ENCODE measurements at regions not wholly inside any gene's neighbourhood (a gene's known extent, or its start where the extent isn't known, plus 50 kb on each side); places are given as distances from the start of the nearest gene placed in this dataset.

DNA sequence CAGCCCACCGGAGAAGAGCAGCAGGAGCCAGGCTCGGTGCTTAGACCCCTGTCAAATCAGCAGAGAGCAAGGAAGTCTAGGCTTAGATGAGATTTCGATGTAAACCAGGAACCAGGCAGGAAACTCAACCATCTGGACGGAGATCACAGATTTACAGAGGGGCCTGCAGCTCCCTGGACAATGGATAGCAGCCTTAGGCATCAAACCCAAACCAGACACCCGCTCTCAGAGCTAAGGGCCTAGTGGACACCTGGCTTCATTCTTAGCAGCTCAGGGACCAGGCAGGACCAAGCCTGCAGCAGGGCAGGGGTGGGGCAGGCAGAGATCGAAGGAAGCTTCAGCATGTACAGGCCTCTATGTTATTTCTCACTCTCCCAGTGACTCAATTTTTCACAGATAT, 127.8 kb upstream of the FMN2 start:
- Histone ChIP-seq H4K12ac (ENCODE audit: low read depth, low read length) (no peak overlapping the region), H3K27ac (ENCODE audit: low read depth, low read length) (no peak overlapping the region), H3K4me1 (ENCODE audit: control insufficient read depth in 1 of 2, insufficient read depth in 2 of 2, low read length in 2 of 2) (no peaks in the 10 kb centered on the region), H2BK5ac (ENCODE audit: low read depth, low read length, poor library complexity) (no peak overlapping the region), H2BK120ac (ENCODE audit: insufficient read depth, low read length, poor library complexity) (no peak overlapping the region), H3K4ac (ENCODE audit: low read depth, low read length) (no peak overlapping the region), H2AFZ (ENCODE audit: insufficient read depth, low read length, poor library complexity) (no peak overlapping the region), H2BK12ac (ENCODE audit: low read length) (no peak overlapping the region), H4K91ac (ENCODE audit: low read depth, low read length) (no peak overlapping the region), H3K18ac (ENCODE audit: low read length) (no peak overlapping the region), H3K79me2 (ENCODE audit: control insufficient read depth, insufficient read depth, low read length, poor library complexity) (no peaks in the 10 kb centered on the region), H3K9me3 (ENCODE audit: insufficient read depth, low read depth, low read length) (no peaks in the 10 kb centered on the region), H3K14ac (ENCODE audit: low read length) (no peak overlapping the region), H3K79me1 (ENCODE audit: low read length) (no peaks in the 10 kb centered on the region), H3K4me3 (ENCODE audit: low read depth, low read length) (no peak overlapping the region), H3K9ac (ENCODE audit: low read length) (no peak overlapping the region), H3K36me3 (ENCODE audit: control insufficient read depth in 1 of 2, insufficient read depth in 2 of 2, low read length in 2 of 2) (no peaks in the 10 kb centered on the region), H3K23ac (ENCODE audit: low read length) (no peak overlapping the region), H3K27me3 (ENCODE audit: insufficient read depth, low read length) (no peaks in the 10 kb centered on the region), H4K8ac (ENCODE audit: low read depth, low read length) (no peak overlapping the region), H2AK5ac (ENCODE audit: low read length) (no peak overlapping the region), H3K4me2 (ENCODE audit: low read length) (no peak overlapping the region)
- WGBS (ENCODE audit: extremely low coverage, insufficient coverage, insufficient read length): no CpG with 5 or more reads among the region's 6 CpGs
- DNase-seq: no peak

DNA sequence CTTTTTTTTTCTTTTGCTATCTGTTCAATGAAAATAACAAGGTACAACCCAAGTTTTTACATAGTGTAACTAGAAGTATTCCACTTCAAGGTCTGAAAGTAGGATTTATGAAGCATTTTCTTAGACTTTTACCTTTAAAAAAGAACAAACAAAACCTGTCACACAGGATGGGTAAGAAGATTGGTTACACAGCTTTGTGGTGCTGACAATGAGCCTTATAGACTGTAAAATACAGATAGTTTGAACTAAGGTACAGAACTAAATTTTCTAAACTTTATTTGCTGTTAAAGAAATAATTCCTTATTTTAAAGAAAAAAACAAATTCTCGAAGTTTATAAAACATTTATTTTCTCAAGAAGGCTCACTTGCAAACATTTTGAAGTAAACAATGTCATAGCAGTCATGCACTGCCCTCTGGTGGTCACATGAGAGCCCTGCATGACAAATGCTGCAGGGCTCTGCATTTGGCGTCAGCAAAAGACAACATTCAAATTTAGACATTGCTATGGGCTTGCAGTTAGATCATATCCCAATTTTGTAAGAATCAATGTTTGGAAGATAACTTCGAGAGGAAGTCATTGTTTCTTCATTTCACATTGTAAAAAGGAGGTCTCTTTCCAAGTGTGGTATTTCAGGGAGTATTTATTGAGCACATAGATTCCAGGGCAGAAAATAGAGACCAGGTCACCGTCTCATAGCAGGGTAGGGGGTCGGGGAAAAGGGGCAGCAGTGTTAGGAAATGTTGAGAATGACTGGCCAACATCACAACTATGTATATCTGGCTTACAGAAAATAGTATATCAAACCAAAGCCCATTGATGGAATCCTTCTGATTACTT, 115.3 kb upstream of the FMN2 start:
- Histone ChIP-seq H3K23ac (ENCODE audit: low read length) (no peak overlapping the region), H2BK5ac (ENCODE audit: low read depth, low read length, poor library complexity) (no peak overlapping the region), H4K12ac (ENCODE audit: low read depth, low read length) (no peak overlapping the region), H3K9me3 (ENCODE audit: insufficient read depth, low read depth, low read length) (peaks cover 6% of the 10 kb centered on the region), H3K4me1 (ENCODE audit: control insufficient read depth in 1 of 2, insufficient read depth in 2 of 2, low read length in 2 of 2) (no peaks in the 10 kb centered on the region), H4K8ac (ENCODE audit: low read depth, low read length) (no peak overlapping the region), H4K91ac (ENCODE audit: low read depth, low read length) (no peak overlapping the region), H2BK120ac (ENCODE audit: insufficient read depth, low read length, poor library complexity) (no peak overlapping the region), H2AK5ac (ENCODE audit: low read length) (no peak overlapping the region), H3K9ac (ENCODE audit: low read length) (no peak overlapping the region), H3K14ac (ENCODE audit: low read length) (no peak overlapping the region), H3K79me2 (ENCODE audit: control insufficient read depth, insufficient read depth, low read length, poor library complexity) (no peaks in the 10 kb centered on the region), H3K4me3 (ENCODE audit: low read depth, low read length) (no peak overlapping the region), H2BK12ac (ENCODE audit: low read length) (no peak overlapping the region), H3K27ac (ENCODE audit: low read depth, low read length) (no peak overlapping the region), H3K4me2 (ENCODE audit: low read length) (no peak overlapping the region), H3K27me3 (ENCODE audit: insufficient read depth, low read length) (no peaks in the 10 kb centered on the region), H3K4ac (ENCODE audit: low read depth, low read length) (no peak overlapping the region), H3K79me1 (ENCODE audit: low read length) (no peaks in the 10 kb centered on the region), H3K36me3 (ENCODE audit: control insufficient read depth in 1 of 2, insufficient read depth in 2 of 2, low read length in 2 of 2) (no peaks in the 10 kb centered on the region), H3K18ac (ENCODE audit: low read length) (no peak overlapping the region), H2AFZ (ENCODE audit: insufficient read depth, low read length, poor library complexity) (no peak overlapping the region)
- no CpG with 5 or more reads among the region's 5 CpGs for WGBS (ENCODE audit: extremely low coverage, insufficient coverage, insufficient read length)
- peak; percentile 42 to 83 for DNase-seq

DNA sequence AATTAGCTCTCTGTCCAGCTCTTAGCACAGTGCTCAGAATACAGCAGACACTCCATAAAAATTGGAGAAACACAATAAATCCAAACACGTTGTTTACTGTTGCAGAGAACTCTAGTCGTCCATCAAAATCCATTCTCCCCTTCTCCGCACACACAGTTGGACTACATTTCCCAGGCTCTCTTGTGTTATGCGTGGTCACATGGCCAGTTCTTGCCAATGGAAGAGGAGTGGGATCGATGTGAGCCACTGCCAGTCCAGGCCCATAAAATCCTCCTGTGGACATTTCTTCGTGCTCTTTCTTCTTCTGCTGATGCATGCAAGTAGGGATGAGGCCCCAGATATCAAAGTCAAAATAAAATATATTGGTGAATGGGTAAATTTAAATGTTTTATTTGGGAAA, 114.3 kb upstream of the FMN2 start:
- no peak overlapping the region for H4K8ac ChIP-seq (ENCODE audit: low read depth, low read length)
- H2BK120ac ChIP-seq (ENCODE audit: insufficient read depth, low read length, poor library complexity): no peak overlapping the region
- H2AK5ac ChIP-seq (ENCODE audit: low read length): no peak overlapping the region
- no CpG with 5 or more reads among the region's 6 CpGs for WGBS (ENCODE audit: extremely low coverage, insufficient coverage, insufficient read length)
- no peak overlapping the region for H4K12ac ChIP-seq (ENCODE audit: low read depth, low read length)
- H3K4me3 ChIP-seq (ENCODE audit: low read depth, low read length): no peak overlapping the region
- H3K23ac ChIP-seq (ENCODE audit: low read length): no peak overlapping the region
- H4K91ac ChIP-seq (ENCODE audit: low read depth, low read length): no peak overlapping the region
- no peaks in the 10 kb centered on the region for H3K4me1 ChIP-seq (ENCODE audit: control insufficient read depth in 1 of 2, insufficient read depth in 2 of 2, low read length in 2 of 2)
- DNase-seq: no peak
- no peak overlapping the region for H2BK12ac ChIP-seq (ENCODE audit: low read length)
- no peak overlapping the region for H3K18ac ChIP-seq (ENCODE audit: low read length)
- peaks cover 11% of the 10 kb centered on the region for H3K9me3 ChIP-seq (ENCODE audit: insufficient read depth, low read depth, low read length)
- H3K9ac ChIP-seq (ENCODE audit: low read length): no peak overlapping the region
- no peak overlapping the region for H3K4me2 ChIP-seq (ENCODE audit: low read length)
- H2AFZ ChIP-seq (ENCODE audit: insufficient read depth, low read length, poor library complexity): no peak overlapping the region
- H3K36me3 ChIP-seq (ENCODE audit: control insufficient read depth in 1 of 2, insufficient read depth in 2 of 2, low read length in 2 of 2): no peaks in the 10 kb centered on the region
- H2BK5ac ChIP-seq (ENCODE audit: low read depth, low read length, poor library complexity): no peak overlapping the region
- H3K79me2 ChIP-seq (ENCODE audit: control insufficient read depth, insufficient read depth, low read length, poor library complexity): no peaks in the 10 kb centered on the region
- no peaks in the 10 kb centered on the region for H3K79me1 ChIP-seq (ENCODE audit: low read length)
- H3K4ac ChIP-seq (ENCODE audit: low read depth, low read length): no peak overlapping the region
- H3K27ac ChIP-seq (ENCODE audit: low read depth, low read length): no peak overlapping the region
- H3K14ac ChIP-seq (ENCODE audit: low read length): no peak overlapping the region
- no peaks in the 10 kb centered on the region for H3K27me3 ChIP-seq (ENCODE audit: insufficient read depth, low read length)

DNA sequence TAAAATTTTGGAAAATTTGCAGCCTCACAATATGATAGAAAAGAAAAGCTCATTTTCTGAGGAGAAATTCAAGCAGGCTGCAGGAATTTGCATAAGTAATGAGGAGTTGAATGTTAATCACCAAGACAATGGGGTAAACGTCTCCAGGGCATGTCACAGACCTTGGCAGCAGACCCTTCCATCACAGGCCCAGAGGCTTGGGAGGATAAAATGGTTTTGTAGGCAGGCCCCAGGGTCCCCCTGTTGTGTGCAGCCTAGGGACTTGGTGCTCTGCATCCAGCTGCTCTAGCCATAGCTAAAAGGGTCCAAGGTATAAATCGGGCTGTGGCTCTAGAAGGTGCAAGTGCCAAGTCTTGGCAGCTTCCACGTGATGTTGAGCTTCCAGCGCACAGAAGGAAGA, 112.2 kb upstream of the FMN2 start:
- Histone ChIP-seq H3K4ac (ENCODE audit: low read depth, low read length) (no peak overlapping the region), H4K12ac (ENCODE audit: low read depth, low read length) (no peak overlapping the region), H3K27ac (ENCODE audit: low read depth, low read length) (no peak overlapping the region), H3K14ac (ENCODE audit: low read length) (no peak overlapping the region), H2BK120ac (ENCODE audit: insufficient read depth, low read length, poor library complexity) (no peak overlapping the region), H4K91ac (ENCODE audit: low read depth, low read length) (no peak overlapping the region), H3K36me3 (ENCODE audit: control insufficient read depth in 1 of 2, insufficient read depth in 2 of 2, low read length in 2 of 2) (no peaks in the 10 kb centered on the region), H3K9ac (ENCODE audit: low read length) (no peak overlapping the region), H3K9me3 (ENCODE audit: insufficient read depth, low read depth, low read length) (peaks cover 11% of the 10 kb centered on the region), H2BK5ac (ENCODE audit: low read depth, low read length, poor library complexity) (no peak overlapping the region), H4K8ac (ENCODE audit: low read depth, low read length) (no peak overlapping the region), H3K79me2 (ENCODE audit: control insufficient read depth, insufficient read depth, low read length, poor library complexity) (no peaks in the 10 kb centered on the region), H3K79me1 (ENCODE audit: low read length) (no peaks in the 10 kb centered on the region), H2BK12ac (ENCODE audit: low read length) (no peak overlapping the region), H2AFZ (ENCODE audit: insufficient read depth, low read length, poor library complexity) (no peak overlapping the region), H2AK5ac (ENCODE audit: low read length) (no peak overlapping the region), H3K18ac (ENCODE audit: low read length) (no peak overlapping the region), H3K23ac (ENCODE audit: low read length) (no peak overlapping the region), H3K4me3 (ENCODE audit: low read depth, low read length) (no peak overlapping the region), H3K4me1 (ENCODE audit: control insufficient read depth in 1 of 2, insufficient read depth in 2 of 2, low read length in 2 of 2) (no peaks in the 10 kb centered on the region), H3K27me3 (ENCODE audit: insufficient read depth, low read length) (no peaks in the 10 kb centered on the region), H3K4me2 (ENCODE audit: low read length) (no peak overlapping the region)
- DNase-seq: no peak
- WGBS (ENCODE audit: extremely low coverage, insufficient coverage, insufficient read length): no CpG with 5 or more reads among the region's 4 CpGs

Measured in trophoblast cell (in vitro differentiated cells and primary cell).